ENCODE measurements at regions not wholly inside any gene's neighbourhood (a gene's known extent, or its start where the extent isn't known, plus 50 kb on each side); places are given as distances from the start of the nearest gene placed in this dataset.
"Not testable (repeated sequence)": the region's sequence is repeated elsewhere in the genome, so short reads cannot be mapped to it uniquely, and the experiment has no call there.

- DNase-seq = no peak
Observed at GRCh38 chr6:10343320-10343719, 71.6 kb downstream of the TFAP2A start.

- no peak for DNase-seq
Observed at GRCh38 chr6:10341605-10342004, 73.3 kb downstream of the TFAP2A start.

- DNase-seq = no peak
Observed at GRCh38 chr6:10338151-10338550, 76.7 kb downstream of the TFAP2A start.

- not testable (repeated sequence) for DNase-seq
Observed at GRCh38 chr6:10337376-10337775, 77.5 kb downstream of the TFAP2A start.

GRCh38 chr6:10332111-10332510 is 82.8 kb downstream of the TFAP2A start:
- DNase-seq = no peak

- no peak for DNase-seq
Observed at GRCh38 chr6:10331334-10331968, 83.4 kb downstream of the TFAP2A start.

- DNase-seq = no peak
Observed at GRCh38 chr6:10330515-10330914, 84.4 kb downstream of the TFAP2A start.

- no peak for DNase-seq
Observed at GRCh38 chr6:10323018-10323417, 91.9 kb downstream of the TFAP2A start.

- DNase-seq = no peak
Observed at GRCh38 chr6:10320291-10320690, 94.6 kb downstream of the TFAP2A start.

GRCh38 chr6:10316373-10316721 is 98.5 kb downstream of the TFAP2A start:
- DNase-seq = no peak

GRCh38 chr6:10315658-10316372 is 99.1 kb downstream of the TFAP2A start:
- no peak for DNase-seq

- DNase-seq = no peak
Observed at GRCh38 chr6:10315034-10315433, 99.8 kb downstream of the TFAP2A start.

- DNase-seq = no peak
Observed at GRCh38 chr6:10314163-10314955, 100.5 kb downstream of the TFAP2A start.

GRCh38 chr6:10313799-10314162 is 101.1 kb downstream of the TFAP2A start:
- DNase-seq = no peak

- DNase-seq = no peak
Observed at GRCh38 chr6:10312445-10312844, 102.4 kb downstream of the TFAP2A start.

- DNase-seq = not testable (repeated sequence)
Observed at GRCh38 chr6:10311546-10312405, 103.1 kb downstream of the TFAP2A start.

GRCh38 chr6:10310826-10311225 is 104.0 kb downstream of the TFAP2A start:
- no peak for DNase-seq

- no peak for DNase-seq
Observed at GRCh38 chr6:10310330-10310653, 104.6 kb downstream of the TFAP2A start.

GRCh38 chr6:10309457-10310329 is 105.2 kb downstream of the TFAP2A start:
- DNase-seq = no peak

- DNase-seq = no peak
Observed at GRCh38 chr6:10307476-10307875, 107.4 kb downstream of the TFAP2A start.

- DNase-seq = no peak
Observed at GRCh38 chr6:10307028-10307427, 107.8 kb downstream of the TFAP2A start.

- no peak for DNase-seq
Observed at GRCh38 chr6:10305790-10306415, 109.0 kb downstream of the TFAP2A start.
